ENCODE measurements at regions not wholly inside any gene's neighbourhood (a gene's known extent, or its start where the extent isn't known, plus 50 kb on each side); places are given as distances from the start of the nearest gene placed in this dataset.

DNA sequence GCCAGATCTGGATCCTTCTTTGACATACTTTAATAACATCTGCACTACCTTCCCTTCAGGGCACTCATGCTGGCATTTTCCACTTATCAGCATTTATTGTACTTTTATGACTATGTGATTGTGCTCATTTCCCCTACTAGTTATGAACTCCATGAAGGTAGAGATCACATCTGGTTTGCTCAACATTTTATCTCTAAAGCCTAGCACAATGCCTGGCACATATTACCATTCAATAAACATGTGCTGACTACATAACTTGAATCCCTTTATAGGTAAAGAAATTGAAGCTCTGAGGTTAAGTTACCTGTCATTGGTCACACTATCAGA is 221.2 kb downstream of the HHIPL2 start:
- no peaks in the 10 kb centered on the region for H3F3A ChIP-seq (ENCODE audit: insufficient read depth, low read length)
- no peaks in the 10 kb centered on the region for H3K27me3 ChIP-seq (replicated peaks; ENCODE audit: insufficient read depth, low read length)
- no peaks in the 10 kb centered on the region for H4K20me1 ChIP-seq (ENCODE audit: insufficient read depth, low read length)
- no peaks in the 10 kb centered on the region for H3K4me1 ChIP-seq (ENCODE audit: low read length)
- no peak overlapping the region for H3K4me2 ChIP-seq (ENCODE audit: low read depth, low read length)
- H3K79me2 ChIP-seq (ENCODE audit: low read length), result no peaks in the 10 kb centered on the region
- no peak overlapping the region for H3K4me3 ChIP-seq (ENCODE audit: low read length)
- no peaks in the 10 kb centered on the region for H3K9me3 ChIP-seq (replicated peaks; ENCODE audit: insufficient read depth, low read length)
- TF ChIP-seq CTCF (IDR thresholded peaks at IDR 0.05; ENCODE audit: low read length), result no peak
- no peak for TF ChIP-seq EZH2phosphoT487 (IDR thresholded peaks at IDR 0.05; ENCODE audit: low read length)
- TF ChIP-seq EZH2 (optimal IDR thresholded peaks at IDR 0.05; ENCODE audit: low read depth, low read length), result no peak
- no peak overlapping the region for H3K9ac ChIP-seq (ENCODE audit: low read length)
- no peak overlapping the region for H3K27ac ChIP-seq (ENCODE audit: low read length)
- no peaks in the 10 kb centered on the region for H3K9me2 ChIP-seq (replicated peaks; ENCODE audit: insufficient read depth, low read length)
- no peak overlapping the region for H2AFZ ChIP-seq (ENCODE audit: low read length)
- no peaks in the 10 kb centered on the region for H3K36me3 ChIP-seq (replicated peaks; ENCODE audit: insufficient read depth, low read length)
- DNase-seq, result no peak

DNA sequence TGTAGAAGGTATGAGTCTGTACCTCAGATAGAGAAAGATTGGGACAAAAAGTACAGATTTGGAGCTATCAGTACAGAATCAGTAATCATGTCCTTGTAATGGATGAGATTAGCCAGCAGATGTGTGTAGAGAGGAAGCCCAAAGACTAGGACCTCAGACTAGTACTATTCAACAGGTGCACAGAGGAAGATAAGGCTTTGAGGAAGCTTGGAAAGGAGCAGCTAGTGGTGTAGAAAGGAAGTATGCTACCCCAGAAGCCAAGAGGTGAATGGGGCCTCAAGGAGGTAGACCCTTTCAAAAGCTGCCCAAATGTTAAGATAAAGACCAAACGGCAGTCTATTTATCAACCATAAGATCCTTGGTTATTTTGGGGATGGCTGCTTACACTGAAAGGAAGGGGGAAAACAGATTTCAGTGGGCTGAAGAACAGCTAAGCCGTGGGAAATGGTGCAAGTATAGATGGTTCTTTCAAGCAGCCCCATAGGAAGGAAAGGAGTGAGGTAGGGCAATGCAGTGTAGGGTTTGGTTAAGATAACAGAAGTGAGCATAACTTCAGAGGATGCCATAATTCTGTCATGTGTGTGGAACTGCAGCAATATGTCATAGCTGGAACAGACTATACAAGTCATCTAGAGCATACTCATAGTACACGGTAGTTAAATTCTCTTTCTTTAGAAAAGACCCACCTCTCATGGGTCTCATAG is 221.7 kb downstream of the HHIPL2 start:
- H2AFZ ChIP-seq (ENCODE audit: low read length), result no peak overlapping the region

DNA sequence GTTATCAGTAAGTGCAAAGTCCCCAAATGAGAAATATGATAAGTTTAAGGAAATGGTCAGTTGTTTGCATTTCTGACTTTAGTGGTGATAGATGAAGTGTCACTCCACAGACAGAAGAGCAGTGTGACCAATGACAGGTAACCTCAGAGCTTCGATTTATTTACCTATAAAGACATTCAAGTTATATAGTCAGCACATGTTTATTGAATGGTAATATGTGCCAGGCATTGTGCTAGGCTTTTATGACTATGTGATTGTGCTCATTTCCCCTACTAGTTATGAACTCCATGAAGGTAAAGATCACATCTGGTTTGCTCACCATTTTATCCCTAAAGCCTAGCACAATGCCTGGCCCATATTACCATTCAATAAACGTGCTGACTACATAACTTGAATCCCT is 222.4 kb downstream of the HHIPL2 start:
- H3K4me1 ChIP-seq (ENCODE audit: low read length), result no peaks in the 10 kb centered on the region
- H3K4me2 ChIP-seq (ENCODE audit: low read depth, low read length), result no peak overlapping the region
- no peak overlapping the region for H3K4me3 ChIP-seq (ENCODE audit: low read length)
- no peaks in the 10 kb centered on the region for H3K79me2 ChIP-seq (ENCODE audit: low read length)
- H4K20me1 ChIP-seq (ENCODE audit: insufficient read depth, low read length), result no peaks in the 10 kb centered on the region
- no peak overlapping the region for H3K27ac ChIP-seq (ENCODE audit: low read length)
- H3K9ac ChIP-seq (ENCODE audit: low read length), result no peak overlapping the region
- H3F3A ChIP-seq (ENCODE audit: insufficient read depth, low read length), result no peaks in the 10 kb centered on the region
- DNase-seq, result no peak
- no peaks in the 10 kb centered on the region for H3K27me3 ChIP-seq (replicated peaks; ENCODE audit: insufficient read depth, low read length)
- no peaks in the 10 kb centered on the region for H3K36me3 ChIP-seq (replicated peaks; ENCODE audit: insufficient read depth, low read length)
- H2AFZ ChIP-seq (ENCODE audit: low read length), result no peak overlapping the region
- H3K9me2 ChIP-seq (replicated peaks; ENCODE audit: insufficient read depth, low read length), result no peaks in the 10 kb centered on the region
- TF ChIP-seq EZH2 (optimal IDR thresholded peaks at IDR 0.05; ENCODE audit: low read depth, low read length) (no peak), EZH2phosphoT487 (IDR thresholded peaks at IDR 0.05; ENCODE audit: low read length) (no peak), CTCF (IDR thresholded peaks at IDR 0.05; ENCODE audit: low read length) (no peak)
- no peaks in the 10 kb centered on the region for H3K9me3 ChIP-seq (replicated peaks; ENCODE audit: insufficient read depth, low read length)

More for the DNA sequence above, 221.7 kb downstream of the HHIPL2 start:
- Histone ChIP-seq H3K36me3 (replicated peaks; ENCODE audit: insufficient read depth, low read length) (no peaks in the 10 kb centered on the region), H3K4me2 (ENCODE audit: low read depth, low read length) (no peak overlapping the region), H3K9me3 (replicated peaks; ENCODE audit: insufficient read depth, low read length) (no peaks in the 10 kb centered on the region), H3K9me2 (replicated peaks; ENCODE audit: insufficient read depth, low read length) (no peaks in the 10 kb centered on the region), H3K27me3 (replicated peaks; ENCODE audit: insufficient read depth, low read length) (no peaks in the 10 kb centered on the region), H3K4me1 (ENCODE audit: low read length) (no peaks in the 10 kb centered on the region), H3K9ac (ENCODE audit: low read length) (no peak overlapping the region), H4K20me1 (ENCODE audit: insufficient read depth, low read length) (no peaks in the 10 kb centered on the region), H3K4me3 (ENCODE audit: low read length) (no peak overlapping the region), H3K79me2 (ENCODE audit: low read length) (no peaks in the 10 kb centered on the region), H3K27ac (ENCODE audit: low read length) (no peak overlapping the region), H3F3A (ENCODE audit: insufficient read depth, low read length) (no peaks in the 10 kb centered on the region)
- DNase-seq, result no peak
- no peak for TF ChIP-seq CTCF (IDR thresholded peaks at IDR 0.05; ENCODE audit: low read length)
- TF ChIP-seq EZH2phosphoT487 (IDR thresholded peaks at IDR 0.05; ENCODE audit: low read length), result no peak
- TF ChIP-seq EZH2 (optimal IDR thresholded peaks at IDR 0.05; ENCODE audit: low read depth, low read length), result no peak
